ENCODE measurements at regions not wholly inside any gene's neighbourhood (a gene's known extent, or its start where the extent isn't known, plus 50 kb on each side); places are given as distances from the start of the nearest gene placed in this dataset.

GRCh38 chr13:84542348-84542747 is 660.1 kb upstream of the SLITRK1 start:
- no peak for DNase-seq (ENCODE audit: low read depth in 3 of 3, low spot score in 2 of 3)

- DNase-seq (ENCODE audit: low read depth in 3 of 3, low spot score in 2 of 3): no peak
These were observed 654.6 kb upstream of the SLITRK1 start for GRCh38 chr13:84536906-84537305.

GRCh38 chr13:84528408-84529070 is 646.3 kb upstream of the SLITRK1 start:
- no peak for DNase-seq (ENCODE audit: low read depth in 3 of 3, low spot score in 2 of 3)

- DNase-seq (ENCODE audit: low read depth in 3 of 3, low spot score in 2 of 3): peak in 1 of 3 donors; percentile 0
These were observed 643.6 kb upstream of the SLITRK1 start for GRCh38 chr13:84525865-84526264.

- no peak for DNase-seq (ENCODE audit: low read depth in 3 of 3, low spot score in 2 of 3)
These were observed 642.3 kb upstream of the SLITRK1 start for GRCh38 chr13:84524586-84524985.

- peak in 1 of 3 donors; percentile 1 for DNase-seq (ENCODE audit: low read depth in 3 of 3, low spot score in 2 of 3)
These were observed 617.7 kb upstream of the SLITRK1 start for GRCh38 chr13:84500016-84500415.

- DNase-seq (ENCODE audit: low read depth in 3 of 3, low spot score in 2 of 3): no peak
These were observed 615.3 kb upstream of the SLITRK1 start for GRCh38 chr13:84497613-84498012.

DNA sequence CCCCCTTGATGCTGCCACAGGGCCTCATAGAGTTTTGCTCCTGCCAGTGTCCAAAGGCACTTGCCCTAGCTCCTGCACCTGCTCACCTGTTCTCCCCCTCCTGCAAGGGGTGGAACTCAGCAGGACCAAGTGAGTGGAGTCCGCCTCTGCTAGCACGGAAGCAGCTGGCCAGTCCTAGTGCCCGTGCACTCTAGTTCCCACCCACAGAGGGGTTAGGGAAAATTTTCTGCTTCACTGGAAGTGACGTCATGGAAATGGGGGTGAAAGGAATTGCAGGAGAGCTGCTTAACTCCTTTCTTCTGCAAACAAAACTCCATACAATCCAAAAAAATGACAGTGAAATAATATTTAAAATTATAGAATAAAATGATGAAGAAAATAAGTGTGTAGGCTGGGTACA is 609.7 kb upstream of the SLITRK1 start:
- no peak for DNase-seq (ENCODE audit: low read depth in 3 of 3, low spot score in 2 of 3)

- no peak for DNase-seq (ENCODE audit: low read depth in 3 of 3, low spot score in 2 of 3)
These were observed 605.5 kb upstream of the SLITRK1 start for GRCh38 chr13:84487752-84488151.

DNA sequence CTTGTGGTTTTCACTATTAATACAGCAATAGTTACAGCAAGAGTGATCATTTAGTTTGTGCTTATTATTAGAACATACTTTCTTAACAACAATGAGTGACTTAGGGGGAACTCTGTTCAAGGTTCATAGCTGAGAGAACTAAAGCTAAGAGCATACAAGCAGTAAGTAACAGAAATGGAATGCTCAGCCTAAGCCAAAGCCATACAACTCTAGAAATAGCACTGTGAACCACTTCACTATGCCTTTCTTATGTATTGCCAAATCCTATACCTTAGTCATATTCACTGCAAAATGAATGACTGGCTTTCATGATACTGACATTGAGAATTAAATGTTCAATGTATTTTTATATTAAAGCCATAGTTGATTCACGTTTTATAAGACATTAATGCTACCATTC is 599.7 kb upstream of the SLITRK1 start:
- DNase-seq (ENCODE audit: low read depth in 3 of 3, low spot score in 2 of 3): no peak

DNA sequence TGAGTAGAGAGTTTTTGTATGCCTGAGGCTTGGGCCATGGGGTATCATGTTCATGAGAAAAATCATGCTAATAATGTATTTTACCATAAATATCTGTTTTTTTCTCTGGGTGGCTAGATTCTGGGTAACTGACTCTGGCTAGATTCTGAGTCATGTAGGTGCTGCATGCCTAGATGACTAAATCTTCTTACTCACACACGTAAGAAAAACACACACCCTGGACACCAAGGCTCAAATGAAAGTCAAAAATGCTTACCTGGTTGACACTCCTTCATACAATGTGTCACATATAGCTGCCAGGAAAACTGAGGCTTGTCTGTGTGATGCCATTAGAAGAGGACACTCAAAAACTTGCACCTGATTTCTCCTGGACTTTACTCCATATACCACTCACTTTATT is 597.4 kb upstream of the SLITRK1 start:
- DNase-seq (ENCODE audit: low read depth in 3 of 3, low spot score in 2 of 3): no peak

DNA sequence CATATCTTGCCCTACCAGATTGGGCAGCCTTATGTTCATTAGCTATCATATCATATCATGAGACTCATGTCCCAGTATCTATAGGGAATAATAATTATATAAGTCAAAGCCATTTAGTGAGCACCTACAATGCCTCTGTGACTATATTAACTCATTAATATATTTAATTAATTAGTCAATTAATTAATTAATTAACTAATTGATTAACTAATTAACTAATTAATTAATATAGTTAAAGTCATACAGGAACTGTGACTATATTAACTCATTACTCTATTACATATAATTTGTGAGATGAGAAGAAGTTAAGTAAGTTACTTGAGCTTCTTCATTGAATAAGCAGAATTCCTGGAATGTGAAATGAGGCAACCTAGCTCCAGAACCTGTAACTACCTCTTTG is 588.3 kb upstream of the SLITRK1 start:
- no peak for DNase-seq (ENCODE audit: low read depth in 3 of 3, low spot score in 2 of 3)

DNA sequence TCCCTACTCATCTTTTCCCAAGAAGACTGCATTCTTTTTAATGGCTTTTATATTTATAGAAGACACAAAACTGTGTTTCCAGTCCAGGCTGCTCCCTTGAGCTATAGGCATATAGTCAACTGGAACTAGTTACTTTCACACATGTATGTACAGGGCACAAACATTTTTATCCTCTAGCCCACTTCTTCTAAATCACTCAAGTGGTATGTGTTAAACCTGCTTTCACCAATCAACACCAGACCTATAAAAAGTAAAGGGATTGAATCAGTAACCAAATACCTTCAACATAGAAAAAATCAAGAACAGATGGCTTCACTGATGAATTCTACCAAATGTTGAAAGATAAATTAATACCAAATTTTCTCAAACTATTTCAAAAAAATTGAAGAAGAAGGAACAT is 584.2 kb upstream of the SLITRK1 start:
- DNase-seq (ENCODE audit: low read depth in 3 of 3, low spot score in 2 of 3): no peak

DNA sequence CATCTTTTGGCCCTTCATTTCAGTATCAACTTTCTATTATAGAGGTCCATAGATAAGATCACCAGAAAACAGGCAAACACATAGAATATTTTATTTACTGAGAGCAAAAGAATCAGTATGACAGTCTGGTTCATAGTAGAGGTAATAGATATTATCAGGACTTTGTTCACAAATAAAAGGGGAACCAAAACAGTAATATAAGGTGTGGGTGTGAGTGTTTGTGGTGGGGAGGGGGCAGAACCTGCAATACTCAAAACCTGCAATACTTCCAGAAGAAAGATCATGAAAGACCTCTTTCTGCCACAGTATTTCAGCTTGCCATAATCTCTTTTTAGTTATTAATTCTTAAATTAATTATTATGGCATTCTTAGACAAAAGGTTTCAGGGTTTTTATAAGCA is 578.7 kb upstream of the SLITRK1 start:
- no peak for DNase-seq (ENCODE audit: low read depth in 3 of 3, low spot score in 2 of 3)

DNA sequence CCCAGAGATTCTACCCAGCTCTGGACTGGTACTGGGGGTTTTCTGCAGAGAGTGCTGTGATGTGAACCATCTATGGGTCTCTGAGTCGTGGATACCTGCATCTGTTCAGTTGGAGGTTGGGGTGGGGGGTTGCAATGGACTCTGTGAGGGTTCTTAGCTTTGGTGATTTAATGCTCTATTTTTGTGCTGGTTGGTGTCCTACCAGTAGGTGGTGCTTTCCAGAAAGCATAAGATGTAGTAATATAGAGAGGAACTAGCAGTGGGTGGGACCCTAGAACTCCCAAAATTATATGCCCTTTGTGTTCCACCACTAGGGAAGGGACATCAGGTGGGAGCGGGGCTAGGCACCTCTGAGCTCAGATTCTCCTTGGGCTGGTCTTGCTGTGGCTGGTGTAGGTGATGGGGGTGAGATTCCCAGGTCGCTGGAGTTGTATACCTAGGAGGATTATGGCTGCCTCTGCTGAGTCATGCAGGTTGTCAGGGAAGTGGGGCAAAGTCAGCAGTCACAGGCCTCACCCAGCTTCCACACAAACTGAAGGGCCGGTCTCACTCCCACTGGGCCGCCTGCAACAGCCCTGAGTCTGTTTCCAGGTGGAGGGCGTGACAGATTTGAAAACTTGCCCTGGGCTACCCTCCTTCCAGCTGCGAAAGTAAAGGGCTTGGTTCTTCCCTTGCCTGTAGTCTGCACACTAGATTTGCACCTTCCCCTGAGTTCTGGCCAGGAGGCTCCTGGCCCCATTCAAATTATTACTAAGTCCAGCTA is 573.0 kb upstream of the SLITRK1 start:
- no peak for DNase-seq (ENCODE audit: low read depth in 3 of 3, low spot score in 2 of 3)

- no peak for DNase-seq (ENCODE audit: low read depth in 3 of 3, low spot score in 2 of 3)
These were observed 565.3 kb upstream of the SLITRK1 start for GRCh38 chr13:84447640-84447978.

DNA sequence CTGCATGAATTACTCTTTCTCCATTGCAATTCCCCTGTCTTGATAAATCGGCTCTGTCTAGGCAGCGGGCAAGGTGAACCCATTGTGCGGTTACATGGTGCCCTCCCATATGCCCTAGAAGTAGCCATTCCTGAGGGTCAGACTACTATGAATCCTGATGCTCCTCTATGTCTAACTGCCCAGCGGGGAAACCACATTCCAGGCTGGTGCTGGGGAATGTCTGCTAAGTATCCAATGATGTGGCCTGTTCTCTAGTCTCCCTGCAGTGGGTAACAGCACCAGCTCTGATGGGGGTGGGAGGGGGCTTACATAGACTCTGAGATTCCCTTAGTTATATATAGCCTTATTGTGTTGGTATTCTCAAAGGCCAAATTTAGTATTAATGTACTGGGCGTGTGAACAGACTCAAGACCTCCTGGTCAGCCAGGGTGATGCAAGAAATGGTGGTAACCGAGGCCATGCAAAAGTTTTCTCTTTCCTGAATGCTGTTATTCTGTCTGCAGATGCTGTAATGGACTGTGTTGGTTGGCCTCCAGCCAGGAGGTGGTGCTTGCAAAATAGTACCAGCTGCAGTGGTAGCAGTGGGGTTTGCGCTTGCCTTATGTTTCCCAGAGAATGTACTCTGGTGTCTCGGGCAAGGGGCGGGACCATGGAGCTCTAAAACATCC is 564.8 kb upstream of the SLITRK1 start:
- no peak for DNase-seq (ENCODE audit: low read depth in 3 of 3, low spot score in 2 of 3)

GRCh38 chr13:84445776-84446175 is 563.5 kb upstream of the SLITRK1 start:
- DNase-seq (ENCODE audit: low read depth in 3 of 3, low spot score in 2 of 3): no peak

GRCh38 chr13:84443463-84443862 is 561.2 kb upstream of the SLITRK1 start:
- DNase-seq (ENCODE audit: low read depth in 3 of 3, low spot score in 2 of 3): no peak

DNA sequence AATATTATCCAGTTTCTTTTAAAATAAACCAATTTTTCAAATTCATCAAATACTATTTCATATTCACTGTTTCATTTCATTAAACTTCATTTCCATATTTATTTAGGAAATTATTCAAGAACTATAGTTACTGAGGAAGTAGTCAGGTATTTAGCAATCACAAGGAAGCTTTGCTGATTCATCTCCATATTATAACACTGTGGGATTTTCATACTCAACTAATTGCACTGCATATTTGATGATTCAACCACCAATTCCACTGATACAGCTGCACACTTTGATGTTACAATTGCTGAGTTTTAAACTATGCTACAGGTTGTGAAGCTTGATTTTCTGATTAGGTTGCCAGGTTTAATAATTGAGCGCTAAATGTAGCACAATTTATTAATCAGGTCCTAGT is 556.8 kb upstream of the SLITRK1 start:
- DNase-seq (ENCODE audit: low read depth in 3 of 3, low spot score in 2 of 3): no peak

DNA sequence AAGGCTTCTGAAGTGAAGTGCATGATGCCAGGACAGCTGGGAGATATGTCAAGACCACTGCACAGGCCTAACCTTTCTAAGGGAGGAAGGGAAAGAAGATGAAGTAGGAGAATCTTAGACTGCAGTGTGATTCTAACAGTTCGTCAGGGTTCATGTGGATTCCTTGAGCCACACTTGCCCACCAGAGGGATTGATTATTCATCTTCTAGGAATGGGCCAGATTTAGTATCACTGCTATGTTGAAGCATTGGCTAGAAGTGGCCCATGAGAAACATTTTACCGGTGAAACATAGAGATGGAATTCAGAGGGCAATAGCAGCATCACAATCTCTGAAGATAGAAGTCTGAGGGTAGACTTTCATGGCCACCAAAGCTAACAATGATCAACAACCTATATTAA is 550.8 kb upstream of the SLITRK1 start:
- DNase-seq (ENCODE audit: low read depth in 3 of 3, low spot score in 2 of 3): no peak

DNA sequence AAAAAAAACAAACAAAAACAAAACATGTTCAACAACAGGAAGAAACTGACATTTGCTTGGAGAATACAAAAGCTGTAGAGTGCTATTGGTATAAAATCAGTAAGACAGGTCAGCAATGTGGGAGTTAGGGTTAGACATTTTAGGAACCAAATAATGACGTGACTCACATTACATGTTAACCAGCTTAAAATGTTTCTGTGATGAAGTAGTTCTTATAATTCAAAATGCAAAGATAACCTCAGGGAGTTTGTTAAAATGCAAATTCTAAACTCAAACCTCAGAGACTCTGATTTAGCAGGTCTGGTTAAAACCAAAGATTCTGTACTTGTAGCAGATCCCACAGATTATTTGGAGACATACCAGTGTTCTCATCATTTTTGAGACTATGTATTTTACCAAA is 549.4 kb upstream of the SLITRK1 start:
- no peak for DNase-seq (ENCODE audit: low read depth in 3 of 3, low spot score in 2 of 3)
